Common myeloid progenitor, CD34-positive (primary cell): ENCODE measurements at regions not wholly inside any gene's neighbourhood (a gene's known extent, or its start where the extent isn't known, plus 50 kb on each side); places are given as distances from the start of the nearest gene placed in this dataset.

ENCODE experiments used
- CTCF ChIA-PET: fragments of 350-600 bp; sonication (Branson Sonifier 250); formaldehyde crosslinking; loops from one replicate; lab custom pipeline; 2021; ENCODE audit warnings: antibody characterized with exemption; lab: Charles Lee
- POLR2A ChIA-PET: fragments of 350-600 bp; sonication (Branson Sonifier 250); formaldehyde crosslinking; loops from one replicate; lab custom pipeline; 2021; ENCODE audit warnings: antibody characterized with exemption; lab: Charles Lee
- DNase-seq, 3 donors: peaks; one replicate each; pipeline versions ENCODE4 v3.0.0 to v3.0.0-alpha.2; 2013
- H3K27ac ChIP-seq, 2 experiments: 1 replicate in 1 of 2; 2 replicates in 1 of 2; pipeline ENCODE4 v1.7.0; 2013; ENCODE audit warnings: inconsistent platforms in 2 of 2, low read length in 2 of 2, mild to moderate bottlenecking in 2 of 2, low read depth in 1 of 2, moderate library complexity in 1 of 2; ENCODE audit not compliant: severe bottlenecking in 2 of 2, insufficient read depth in 1 of 2, poor library complexity in 1 of 2
- H3K27me3 ChIP-seq, 5 experiments: replicated peaks in 2 of 5; 1 replicate in 3 of 5; 2 replicates in 2 of 5; pipeline versions ENCODE4 v1.6.1 to v1.7.0; 2013; ENCODE audit warnings: low read length in 4 of 5, mild to moderate bottlenecking in 2 of 5, moderate library complexity in 2 of 5, inconsistent platforms in 1 of 5; ENCODE audit not compliant: insufficient read depth in 5 of 5, control insufficient read depth in 4 of 5
- H3K36me3 ChIP-seq, 4 experiments: 1 replicate in 2 of 4; 2 replicates in 2 of 4; pipeline versions ENCODE4 v1.6.1 to v1.7.0; 2013; ENCODE audit warnings: low read length in 3 of 4, control low read depth in 1 of 4, mild to moderate bottlenecking in 1 of 4; ENCODE audit not compliant: control insufficient read depth in 4 of 4, insufficient read depth in 4 of 4
- H3K4me1 ChIP-seq, 4 experiments: 1 replicate in 3 of 4; 2 replicates in 1 of 4; pipeline versions ENCODE4 v1.6.1 to v1.7.1; 2013; ENCODE audit warnings: low read length in 3 of 4, mild to moderate bottlenecking in 3 of 4, control low read depth in 1 of 4, inconsistent platforms in 1 of 4, moderate library complexity in 1 of 4; ENCODE audit not compliant: control insufficient read depth in 4 of 4, insufficient read depth in 4 of 4; ENCODE audit errors: control extremely low read depth in 1 of 4
- H3K4me3 ChIP-seq, 7 experiments: 1 replicate in 4 of 7; 2 replicates in 3 of 7; pipeline versions ENCODE4 v1.5.1 to v1.7.0; 2013; ENCODE audit warnings: mild to moderate bottlenecking in 7 of 7, low read length in 6 of 7, moderate library complexity in 6 of 7, inconsistent platforms in 2 of 7, low read depth in 2 of 7, control low read depth in 1 of 7; ENCODE audit not compliant: insufficient read depth in 4 of 7, control insufficient read depth in 1 of 7; ENCODE audit errors: extremely low read depth in 1 of 7
- H3K9me3 ChIP-seq, 5 experiments: 1 replicate in 4 of 5; 2 replicates in 1 of 5; pipeline versions ENCODE4 v1.6.1 to v1.7.1; 2013; ENCODE audit warnings: low read length in 4 of 5, mild to moderate bottlenecking in 2 of 5, inconsistent platforms in 1 of 5, low read depth in 1 of 5, moderate library complexity in 1 of 5; ENCODE audit not compliant: control insufficient read depth in 4 of 5, insufficient read depth in 2 of 5; ENCODE audit errors: control extremely low read depth in 1 of 5
- whole genome bisulfite sequencing: methylation state at CpG from one replicate; pipeline ENCODE4 v1.1.5; 2013; ENCODE audit not compliant: insufficient coverage; 5-methylcytosine and 5-hydroxymethylcytosine counted together

DNA sequence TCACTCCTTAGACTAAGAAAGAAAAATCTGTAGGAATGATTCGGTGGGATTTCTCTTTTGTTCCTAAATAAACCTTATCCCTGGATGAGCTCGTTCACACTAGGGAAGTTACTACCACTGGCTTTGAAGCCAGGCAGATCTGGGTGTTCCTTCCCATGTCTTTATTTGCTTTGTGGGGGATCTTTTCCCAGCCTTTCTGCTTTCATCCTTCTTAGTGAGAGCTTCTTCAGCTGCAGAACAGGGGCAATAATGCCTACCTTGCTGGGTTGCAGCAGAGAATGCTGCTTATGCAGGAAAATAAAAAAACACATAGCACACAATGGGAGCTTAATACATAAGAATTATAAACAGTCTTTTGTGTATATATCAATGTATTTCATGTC is 292.1 kb downstream of the SOX11 start:
- 90% methylated on average over 1 of the region's 2 CpGs for WGBS
- Histone ChIP-seq H3K4me3 (no peak overlapping the region), H3K27me3 (no peaks in the 10 kb centered on the region), H3K9me3 (no peaks in the 10 kb centered on the region), H3K36me3 (no peaks in the 10 kb centered on the region), H3K27ac (no peak overlapping the region), H3K4me1 (peaks cover 0 to 12% (median 3%) of the 10 kb centered on the region in 4 experiments)
- no peak for DNase-seq
- POLR2A ChIA-PET, result no interaction called here
- CTCF ChIA-PET, result no interaction called here

DNA sequence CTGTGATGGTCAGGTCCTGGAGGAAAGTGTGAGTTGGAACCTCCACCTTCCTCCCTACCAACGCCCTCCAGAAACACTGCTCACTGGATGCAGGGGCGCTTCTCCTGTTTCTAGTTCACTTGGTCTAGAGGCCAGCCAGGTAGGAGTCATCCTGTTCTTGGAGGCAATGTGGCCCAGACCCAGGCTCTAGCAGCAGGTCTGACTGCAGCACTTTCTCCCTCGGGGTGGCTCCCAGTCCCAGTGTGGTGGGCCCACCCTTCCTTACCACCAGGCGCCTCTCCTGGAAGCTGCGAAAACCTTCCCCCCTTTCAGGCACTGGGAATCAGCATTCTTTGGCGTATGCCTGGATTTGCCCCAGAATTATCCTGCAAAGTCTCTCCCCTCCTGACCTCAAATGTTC is 292.8 kb downstream of the SOX11 start:
- DNase-seq, result no peak
- WGBS, result 93% methylated on average over 5 of the region's 6 CpGs
- H3K36me3 ChIP-seq, result no peaks in the 10 kb centered on the region
- H3K4me1 ChIP-seq, result peaks cover 0 to 12% (median 3%) of the 10 kb centered on the region in 4 experiments
- H3K4me3 ChIP-seq, result no peak overlapping the region
- H3K9me3 ChIP-seq, result no peaks in the 10 kb centered on the region
- POLR2A ChIA-PET, result no interaction called here
- no peak overlapping the region for H3K27ac ChIP-seq
- no peaks in the 10 kb centered on the region for H3K27me3 ChIP-seq
- CTCF ChIA-PET, result no interaction called here

DNA sequence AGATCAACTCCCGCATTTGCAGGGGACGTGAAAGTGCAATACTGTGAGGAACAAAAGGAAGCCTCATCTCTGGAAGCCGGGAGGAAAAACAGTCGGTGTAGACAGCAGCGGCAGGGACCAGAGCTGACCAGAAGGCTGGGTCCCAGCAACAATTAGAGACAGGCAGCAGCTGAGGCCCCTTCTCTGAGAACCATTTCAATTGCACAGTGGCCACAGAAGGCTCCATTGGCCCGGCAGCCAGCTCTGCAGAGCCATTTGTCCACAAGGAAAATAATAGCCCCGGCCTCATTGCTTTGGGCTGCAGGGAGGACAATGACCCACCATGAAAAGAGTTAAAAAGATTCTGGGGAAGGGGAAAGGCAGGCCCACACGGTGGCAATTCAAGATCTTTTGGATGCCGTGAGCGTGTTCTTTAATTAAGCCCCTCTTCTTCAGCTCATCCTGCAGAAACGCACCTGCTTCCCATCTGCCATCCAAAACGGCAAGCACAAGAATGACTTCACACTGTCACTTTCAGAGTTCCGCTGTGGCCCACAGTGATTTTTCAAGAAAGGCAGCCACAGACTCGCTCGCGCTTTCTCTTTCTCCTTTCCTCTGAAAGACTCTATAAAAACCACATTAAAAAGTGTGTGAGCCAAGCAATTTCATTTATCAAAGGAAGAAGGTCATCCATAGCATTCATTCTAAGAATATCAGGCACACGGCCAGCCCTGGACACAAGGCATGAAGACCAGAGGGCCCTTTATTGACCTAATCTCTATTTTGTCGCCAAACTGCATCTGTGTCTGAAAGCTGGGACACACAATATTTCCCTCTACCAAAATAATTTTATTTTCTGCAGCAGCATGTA is 293.6 kb downstream of the SOX11 start:
- Histone ChIP-seq H3K4me3 (no peak overlapping the region), H3K9me3 (no peaks in the 10 kb centered on the region), H3K27ac (no peak overlapping the region), H3K27me3 (no peaks in the 10 kb centered on the region), H3K36me3 (no peaks in the 10 kb centered on the region), H3K4me1 (peaks cover 0 to 12% (median 3%) of the 10 kb centered on the region in 4 experiments)
- 96% methylated on average over 16 of the region's 18 CpGs for WGBS
- ChIA-PET CTCF (no interaction called here), POLR2A (no interaction called here)
- DNase-seq, result no peak

DNA sequence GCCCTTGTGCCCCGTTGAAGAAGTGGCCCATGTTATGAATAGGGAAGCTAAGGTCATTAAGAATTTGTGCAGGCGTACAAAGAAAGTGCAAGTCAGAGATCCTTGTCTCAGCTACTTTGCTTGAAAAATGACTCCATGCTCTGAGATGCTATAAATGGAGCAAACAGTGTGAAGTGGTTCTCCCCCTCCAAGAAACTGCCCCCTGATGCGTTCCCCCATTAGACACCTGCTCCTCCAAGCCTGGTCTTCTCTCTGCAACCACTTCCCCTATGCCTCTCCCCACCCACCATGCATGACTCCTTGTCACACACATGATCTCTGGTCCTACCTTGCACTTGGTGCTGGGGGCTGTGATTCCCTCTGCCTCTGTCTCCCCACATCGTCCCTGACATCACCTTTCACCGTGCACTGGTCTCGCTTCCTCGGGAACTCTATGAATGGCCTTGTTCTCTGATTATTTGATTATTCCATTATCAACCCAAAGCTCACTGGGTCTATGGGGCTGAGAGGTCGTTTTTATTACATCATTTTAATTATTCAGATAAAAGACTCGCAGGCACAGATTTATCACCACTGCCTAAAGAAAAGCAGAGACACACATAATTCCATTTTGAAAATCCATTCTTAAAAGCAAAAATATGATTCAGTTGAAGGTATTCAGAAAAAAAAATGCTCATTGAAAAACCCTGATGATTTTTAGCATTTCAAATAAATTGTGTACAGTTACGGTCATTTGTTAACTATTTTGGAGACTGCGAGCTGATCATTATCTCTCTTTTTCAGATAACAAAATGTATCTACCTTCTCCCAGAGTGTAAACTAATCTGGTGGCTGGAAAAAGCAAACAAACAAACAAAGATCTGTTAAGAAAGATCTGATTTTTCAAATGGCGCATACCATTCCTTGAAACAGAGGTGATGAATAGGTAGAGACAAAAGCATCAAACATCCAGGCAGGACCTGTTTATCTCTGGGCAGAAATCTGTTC is 294.9 kb downstream of the SOX11 start:
- WGBS, result 99% methylated on average over 7 of the region's 12 CpGs
- Histone ChIP-seq H3K27ac (no peak overlapping the region), H3K9me3 (no peaks in the 10 kb centered on the region), H3K4me3 (no peak overlapping the region), H3K27me3 (no peaks in the 10 kb centered on the region), H3K4me1 (peaks cover 0 to under 1% (median 0%) of the 10 kb centered on the region in 4 experiments), H3K36me3 (no peaks in the 10 kb centered on the region)
- DNase-seq, result no peak
- CTCF ChIA-PET, result no interaction called here
- POLR2A ChIA-PET, result no interaction called here

DNA sequence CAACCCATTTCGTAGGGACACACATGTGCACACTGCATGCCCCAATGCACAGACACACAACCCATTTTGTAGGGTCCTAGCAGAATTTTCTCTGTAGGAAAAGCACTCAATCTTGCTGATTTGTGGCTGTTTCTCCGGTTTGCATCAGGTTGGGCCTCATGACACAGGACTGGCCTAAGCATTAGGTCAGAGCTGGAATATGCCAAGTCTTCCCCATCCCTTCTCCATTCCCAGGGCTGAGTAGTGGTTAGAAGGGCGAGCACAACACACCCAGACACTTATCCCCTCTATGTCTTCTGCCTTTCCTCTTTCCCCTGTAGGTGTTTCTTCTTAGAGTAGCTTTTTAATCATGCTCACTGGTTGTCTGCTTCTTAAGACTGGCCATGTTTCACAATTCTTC is 295.9 kb downstream of the SOX11 start:
- Histone ChIP-seq H3K27me3 (no peaks in the 10 kb centered on the region), H3K27ac (no peak overlapping the region), H3K4me1 (no peaks in the 10 kb centered on the region), H3K36me3 (no peaks in the 10 kb centered on the region), H3K9me3 (no peaks in the 10 kb centered on the region), H3K4me3 (no peak overlapping the region)
- POLR2A ChIA-PET, result no interaction called here
- no CpG with 5 or more reads among the region's 3 CpGs for WGBS
- DNase-seq, result no peak
- CTCF ChIA-PET, result no interaction called here

DNA sequence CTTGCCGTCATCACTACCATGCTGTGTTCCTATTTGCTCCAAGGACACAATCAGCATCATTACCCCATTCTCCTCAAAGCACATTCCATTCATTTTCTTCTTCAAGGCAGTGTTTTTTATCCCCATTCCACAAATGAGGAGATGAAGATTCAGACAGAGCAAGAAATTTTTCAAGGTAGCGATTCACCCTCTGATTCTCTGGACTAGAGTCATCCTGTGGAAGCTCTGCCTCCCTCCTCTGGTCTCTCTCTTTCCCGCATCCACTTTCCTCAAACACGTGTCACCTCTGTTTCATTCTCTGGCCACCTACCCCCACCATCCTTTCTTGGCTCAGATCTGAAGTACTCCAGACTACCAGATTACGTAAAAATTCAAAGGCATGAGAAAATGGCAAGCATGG is 297.9 kb downstream of the SOX11 start:
- Histone ChIP-seq H3K4me3 (no peak overlapping the region), H3K27me3 (no peaks in the 10 kb centered on the region), H3K27ac (no peak overlapping the region), H3K9me3 (no peaks in the 10 kb centered on the region), H3K4me1 (no peaks in the 10 kb centered on the region), H3K36me3 (no peaks in the 10 kb centered on the region)
- CTCF ChIA-PET, result no interaction called here
- 100% methylated on average over 4 of the region's 5 CpGs for WGBS
- no peak for DNase-seq
- POLR2A ChIA-PET, result no interaction called here
